Esophagus mucosa (tissue), 1 donor: ENCODE measurements at regions not wholly inside any gene's neighbourhood (a gene's known extent, or its start where the extent isn't known, plus 50 kb on each side); places are given as distances from the start of the nearest gene placed in this dataset.
"Not testable (repeated sequence)": the region's sequence is repeated elsewhere in the genome, so short reads cannot be mapped to it uniquely, and the experiment has no call there.

ENCODE experiments used
- ATAC-seq: fragments of 200-7000 bp; cut with Tn5 transposase; one replicate; pipeline ENCODE4 v1.9.1; 2020
- donor health status: DM: yes; HTN: yes; CAD: no.

GRCh38 chr4:138790706-138791340 is 224.8 kb upstream of the NOCT start:
- ATAC-seq = no peak

DNA sequence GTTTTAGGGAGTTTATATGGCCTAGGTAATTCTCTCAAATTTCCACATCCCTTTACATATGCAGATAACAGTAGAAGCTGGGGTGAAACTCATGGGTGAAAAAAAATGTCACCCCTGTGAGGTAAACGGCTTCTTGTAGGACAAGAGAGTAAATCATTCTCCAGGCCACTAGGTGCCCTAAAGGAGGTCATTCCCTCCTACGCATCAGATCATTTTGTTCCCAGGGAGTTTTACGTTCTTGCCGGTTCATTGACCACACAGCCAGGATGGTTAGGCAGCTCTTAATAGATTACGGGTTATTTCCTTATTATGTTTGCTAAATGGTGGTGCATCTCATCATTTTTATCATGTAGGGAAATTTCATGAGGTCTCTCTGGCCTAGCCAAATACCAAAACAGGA is 225.8 kb upstream of the NOCT start:
- no peak for ATAC-seq

GRCh38 chr4:138788857-138789256 is 226.7 kb upstream of the NOCT start:
- ATAC-seq = no peak

DNA sequence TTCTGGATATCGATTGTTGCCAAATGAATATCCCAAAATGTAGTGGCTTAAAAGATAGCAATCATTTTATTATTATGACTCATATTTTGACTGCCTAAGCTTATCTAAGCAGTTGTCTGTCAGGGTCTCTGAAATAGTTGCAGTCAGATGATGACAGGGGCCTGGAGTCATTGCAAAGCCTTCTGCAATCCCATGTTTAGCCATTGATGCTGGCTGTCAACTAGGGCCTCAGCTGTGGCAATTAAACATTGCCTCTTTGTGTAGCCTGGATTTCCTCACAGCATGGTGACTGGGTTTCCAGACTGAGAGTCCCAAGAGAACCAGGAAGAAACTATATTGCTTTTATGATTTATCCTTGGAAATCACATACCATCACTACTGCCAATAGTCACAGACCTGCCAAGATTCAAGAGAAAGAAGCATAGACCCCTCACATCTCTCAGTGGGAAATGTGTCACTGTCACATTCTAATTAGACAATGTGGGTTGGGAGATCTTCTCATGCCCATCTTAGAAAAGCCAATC is 227.3 kb upstream of the NOCT start:
- no peak for ATAC-seq

DNA sequence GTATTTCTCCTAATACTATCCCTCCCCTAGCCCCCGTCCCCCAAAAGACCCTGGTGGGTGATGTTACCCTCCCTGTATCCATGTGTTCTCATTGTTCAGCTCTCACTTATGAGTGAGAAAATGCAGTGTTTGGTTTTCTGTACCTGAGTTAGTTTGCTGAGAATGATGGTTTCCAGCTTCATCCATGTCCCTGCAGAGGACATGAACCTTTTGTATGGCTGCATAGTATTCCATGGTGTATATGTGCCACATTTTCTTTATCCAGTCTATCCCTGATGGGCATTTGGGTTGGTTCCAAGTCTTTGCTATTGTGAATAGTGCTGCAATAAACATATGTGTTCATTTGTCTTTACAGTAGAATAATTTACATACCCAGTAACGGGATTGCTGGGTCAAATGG is 235.8 kb upstream of the NOCT start:
- not testable (repeated sequence) for ATAC-seq

DNA sequence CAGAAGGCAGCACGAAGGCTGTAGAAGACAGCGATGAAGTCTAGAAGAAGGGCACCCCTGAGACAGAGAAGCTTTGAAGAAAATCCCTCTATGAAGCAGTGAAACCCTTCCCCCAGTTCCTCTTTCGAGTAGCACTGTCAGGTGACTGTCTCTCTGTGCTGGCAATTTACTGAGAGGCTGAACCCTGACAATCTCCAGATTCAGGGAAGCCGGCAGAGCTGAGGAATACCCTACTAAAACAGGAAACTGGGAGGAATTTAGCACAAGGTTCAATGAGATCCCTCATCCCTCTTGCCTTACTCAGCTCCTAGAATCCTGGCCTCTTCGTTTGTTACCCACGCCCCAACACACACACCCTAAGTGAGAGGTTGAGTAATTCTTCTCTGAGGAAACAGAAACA is 239.7 kb upstream of the NOCT start:
- ATAC-seq = no peak

GRCh38 chr4:138775489-138775888 is 240.1 kb upstream of the NOCT start:
- no peak for ATAC-seq

DNA sequence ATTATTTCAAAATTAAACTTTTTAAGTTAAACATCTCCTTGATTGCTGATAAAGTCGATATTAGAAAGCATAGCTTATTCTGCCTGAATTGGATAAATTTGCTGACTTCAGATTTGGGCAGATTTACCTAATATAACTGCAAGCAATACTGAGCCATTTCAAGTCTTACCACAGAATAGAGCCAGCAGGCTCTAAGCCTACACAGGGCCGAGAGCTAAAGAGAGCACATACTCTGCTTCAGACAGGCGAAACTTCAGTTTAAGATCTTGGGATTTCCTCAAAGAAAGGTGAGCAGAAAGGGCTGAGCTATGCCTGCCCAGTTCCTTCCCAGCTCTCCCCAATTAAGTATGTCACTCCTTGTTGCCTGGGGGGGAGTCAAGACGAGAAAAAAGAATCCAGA is 240.6 kb upstream of the NOCT start:
- no peak for ATAC-seq

DNA sequence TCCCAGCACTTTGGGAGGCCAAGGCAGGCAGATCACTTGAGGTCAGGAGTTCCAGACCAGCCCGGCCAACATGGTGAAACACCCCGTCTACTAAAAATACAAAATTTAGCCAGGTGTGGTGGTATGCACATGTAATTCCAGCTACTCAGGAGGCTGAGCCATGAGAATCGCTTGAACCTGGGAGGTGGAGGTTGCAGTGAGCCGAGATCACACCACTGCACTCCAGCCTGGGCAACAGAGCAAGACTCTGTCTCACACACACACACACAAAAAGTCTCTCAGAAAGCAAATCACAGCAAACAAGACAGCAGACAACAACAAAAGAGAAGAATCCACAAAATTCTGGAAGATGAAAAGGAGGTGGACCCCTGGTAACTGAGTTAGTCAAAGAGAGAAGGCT is 241.5 kb upstream of the NOCT start:
- not testable (repeated sequence) for ATAC-seq

- ATAC-seq = no peak
Measured at GRCh38 chr4:138773321-138773720, 242.3 kb upstream of the NOCT start.

GRCh38 chr4:138772366-138772765 is 243.2 kb upstream of the NOCT start:
- no peak for ATAC-seq

- ATAC-seq = no peak
Measured at GRCh38 chr4:138770818-138771217, 244.8 kb upstream of the NOCT start.

- ATAC-seq = no peak
Measured at GRCh38 chr4:138766332-138766731, 249.2 kb upstream of the NOCT start.

GRCh38 chr4:138765442-138765841 is 250.1 kb upstream of the NOCT start:
- ATAC-seq = no peak

- ATAC-seq = no peak
Measured at GRCh38 chr4:138761638-138762220, 253.9 kb upstream of the NOCT start.

DNA sequence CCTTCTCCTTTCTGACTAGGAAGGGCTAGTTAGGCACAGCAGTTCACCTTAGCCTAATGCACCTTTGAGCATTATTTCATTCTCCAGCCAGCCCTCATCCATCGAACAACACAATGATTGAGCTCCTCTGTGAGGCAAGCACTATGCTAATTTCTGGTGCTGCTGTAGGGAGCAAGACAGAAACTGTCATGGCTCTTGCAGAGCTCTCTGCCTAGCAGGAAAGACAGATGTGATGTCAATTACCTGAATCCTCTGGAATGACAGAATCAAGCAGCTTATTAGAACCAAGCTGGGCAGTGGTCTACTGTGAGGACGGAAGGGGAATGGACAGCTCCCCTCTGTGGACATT is 256.1 kb upstream of the NOCT start:
- ATAC-seq = no peak

DNA sequence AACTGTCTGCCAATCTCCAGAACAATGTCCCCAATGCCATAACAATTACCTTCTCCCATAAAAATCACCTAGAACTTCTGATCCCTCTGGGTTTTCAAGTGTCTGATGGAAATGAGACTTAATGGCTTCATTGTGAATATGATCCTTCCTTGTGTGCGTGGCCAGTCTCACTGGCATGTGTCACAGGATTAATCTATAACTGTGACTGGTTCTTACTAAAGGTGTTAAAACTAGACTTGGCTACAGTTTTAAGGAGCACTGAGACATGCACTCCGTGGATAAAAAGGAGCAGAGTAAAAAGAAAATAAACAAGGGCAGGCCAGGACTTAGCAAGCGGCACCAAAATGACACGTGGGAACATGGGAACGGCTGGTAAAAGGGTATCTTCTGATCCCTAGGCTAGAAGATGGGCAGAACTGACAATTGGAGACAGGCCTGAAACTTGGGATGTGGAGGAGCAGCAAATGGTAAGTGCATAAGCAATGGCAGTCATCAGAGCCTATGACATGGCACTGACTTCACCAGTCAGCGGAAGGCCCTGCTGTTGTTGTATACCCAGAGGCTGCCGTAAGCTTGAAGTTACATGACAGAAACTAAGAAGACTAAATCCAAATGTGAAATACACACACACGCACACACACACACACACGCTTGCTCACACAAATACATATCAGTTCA is 256.6 kb upstream of the NOCT start:
- ATAC-seq = no peak

DNA sequence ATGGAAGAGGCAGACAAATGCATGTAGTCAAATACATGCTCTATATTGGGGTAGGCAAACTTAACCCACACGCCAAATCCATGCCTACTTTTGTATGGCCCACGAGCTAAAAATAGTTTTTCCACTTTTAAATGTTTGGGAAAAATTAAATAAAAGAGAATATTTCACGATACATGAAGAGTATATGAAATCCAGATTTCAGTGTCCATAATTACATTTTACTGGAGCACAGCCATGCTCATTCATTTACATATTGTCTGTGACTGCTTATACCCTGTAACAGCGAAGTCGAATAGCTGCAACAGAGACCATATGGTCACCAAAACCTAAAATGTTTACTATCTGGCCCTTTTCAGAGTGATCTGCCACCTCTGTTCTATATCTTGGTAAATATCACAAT is 257.4 kb upstream of the NOCT start:
- ATAC-seq = no peak

- ATAC-seq = no peak
Measured at GRCh38 chr4:138757432-138757831, 258.1 kb upstream of the NOCT start.

DNA sequence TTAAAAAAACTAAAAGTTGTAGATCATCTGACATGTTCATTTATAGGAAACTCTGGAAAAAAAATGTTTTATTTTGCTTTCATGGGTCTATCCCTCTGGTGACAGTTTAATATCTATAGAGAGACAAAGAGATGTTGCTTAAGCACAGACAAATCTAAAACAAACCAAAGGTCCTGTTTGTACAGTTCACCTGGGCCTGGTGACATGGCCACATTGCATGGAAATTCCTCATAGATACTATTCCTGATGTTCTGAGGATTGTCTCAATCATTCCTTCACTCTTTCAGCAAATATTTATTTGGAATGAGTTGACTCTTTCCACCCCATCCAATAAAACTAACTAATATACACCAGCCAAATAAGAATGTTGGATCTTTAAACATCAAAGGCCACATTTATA is 259.1 kb upstream of the NOCT start:
- ATAC-seq = no peak

DNA sequence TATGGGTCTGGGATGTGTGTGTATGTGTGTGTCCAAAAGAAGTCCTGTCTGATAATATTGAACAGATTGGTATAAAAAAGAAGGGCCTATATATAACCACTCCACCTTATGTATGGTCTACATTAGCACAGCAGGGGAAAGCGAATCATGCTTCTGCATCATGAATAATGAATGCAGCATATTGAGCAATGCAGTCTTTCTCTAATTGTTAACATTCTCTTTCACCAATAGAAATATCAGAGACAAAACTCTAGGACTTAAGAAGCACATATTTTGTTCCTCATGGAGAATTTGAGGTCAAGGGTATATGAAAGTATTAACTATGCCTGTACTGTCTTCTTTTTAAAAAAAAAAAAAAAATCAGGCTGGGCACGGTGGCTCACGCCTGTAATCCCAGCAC is 264.3 kb upstream of the NOCT start:
- no peak for ATAC-seq

DNA sequence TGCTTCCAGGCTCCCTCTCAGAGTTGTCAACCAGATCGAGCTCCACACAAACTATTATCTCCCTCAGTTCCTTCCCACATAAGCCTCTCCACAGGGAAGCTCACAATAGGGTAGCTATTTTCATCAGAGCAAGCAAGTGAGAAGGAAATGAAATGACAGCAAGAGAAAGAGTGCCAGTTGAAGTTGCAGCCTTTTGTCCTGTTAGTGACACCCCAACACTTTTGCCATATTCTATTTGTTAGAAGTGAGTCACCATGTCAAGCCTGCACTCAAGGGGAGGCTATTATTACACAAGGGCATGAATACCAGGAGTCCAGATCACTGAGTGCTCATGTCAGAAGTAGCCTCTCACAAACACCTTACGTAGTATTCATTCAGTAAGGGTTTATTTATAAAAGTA is 266.3 kb upstream of the NOCT start:
- ATAC-seq = no peak

DNA sequence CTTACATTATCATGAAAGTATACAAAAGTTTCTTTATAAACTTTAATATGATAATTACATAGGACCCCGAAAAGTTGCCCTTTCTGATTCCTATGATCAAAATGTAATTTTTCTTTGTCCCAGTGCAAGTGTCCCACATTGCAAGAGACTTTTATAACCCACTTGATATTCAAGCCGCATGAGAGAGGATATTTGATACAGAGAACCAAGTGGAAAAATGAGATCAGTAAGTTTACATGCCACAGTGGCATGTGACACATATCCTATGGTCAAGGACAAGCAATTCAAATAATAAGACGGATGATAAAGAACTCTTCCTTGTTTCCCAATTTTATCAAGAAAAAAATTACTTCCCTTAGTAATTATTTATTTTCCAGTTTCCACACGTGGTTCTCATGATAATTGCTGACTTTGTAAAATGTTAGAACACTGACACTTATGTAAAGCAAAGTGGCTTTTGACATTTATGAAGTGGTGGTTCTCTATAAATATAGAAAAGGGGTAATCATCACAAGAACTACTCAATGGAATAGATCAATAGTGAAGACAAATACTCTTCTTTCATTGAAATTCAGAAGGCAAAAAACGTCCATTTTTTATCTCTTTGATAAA is 273.7 kb upstream of the NOCT start:
- ATAC-seq = no peak
